ENCODE measurements at regions not wholly inside any gene's neighbourhood (a gene's known extent, or its start where the extent isn't known, plus 50 kb on each side); places are given as distances from the start of the nearest gene placed in this dataset.

GRCh38 chr4:177948853-177949252 is 506.6 kb upstream of the AGA start:
- 90% methylated on average over 4 of the region's 4 CpGs for WGBS
- no peak for DNase-seq
- Histone ChIP-seq H3K4me1 (ENCODE audit: control insufficient read depth, insufficient read depth, low read length) (no peaks in the 10 kb centered on the region), H3K4me3 (ENCODE audit: low read length) (no peak overlapping the region), H3K27me3 (ENCODE audit: control insufficient read depth, insufficient read depth) (no peaks in the 10 kb centered on the region), H3K9me3 (ENCODE audit: control insufficient read depth, low read length) (no peaks in the 10 kb centered on the region), H3K27ac (ENCODE audit: low read length) (no peak overlapping the region)
- intact Hi-C loops (cut with DNase I) = loop anchor here in 1 of 4 donors (10.0 kb wide), 1 partner anchor 164 kb away; no protein-coding TSS in a partner anchor
- ATAC-seq = no peak

- ATAC-seq (no peak), DNase-seq (no peak)
- Histone ChIP-seq H3K27me3 (ENCODE audit: control insufficient read depth, insufficient read depth) (no peaks in the 10 kb centered on the region), H3K9me3 (ENCODE audit: control insufficient read depth, low read length) (no peaks in the 10 kb centered on the region), H3K4me1 (ENCODE audit: control insufficient read depth, insufficient read depth, low read length) (no peaks in the 10 kb centered on the region), H3K4me3 (ENCODE audit: low read length) (no peak overlapping the region), H3K27ac (ENCODE audit: low read length) (no peak overlapping the region)
- WGBS = 83% methylated on average over 2 of the region's 2 CpGs
- intact Hi-C loops (cut with DNase I) = no loop called here
Measured at GRCh38 chr4:177951026-177951425, 508.8 kb upstream of the AGA start.

DNA sequence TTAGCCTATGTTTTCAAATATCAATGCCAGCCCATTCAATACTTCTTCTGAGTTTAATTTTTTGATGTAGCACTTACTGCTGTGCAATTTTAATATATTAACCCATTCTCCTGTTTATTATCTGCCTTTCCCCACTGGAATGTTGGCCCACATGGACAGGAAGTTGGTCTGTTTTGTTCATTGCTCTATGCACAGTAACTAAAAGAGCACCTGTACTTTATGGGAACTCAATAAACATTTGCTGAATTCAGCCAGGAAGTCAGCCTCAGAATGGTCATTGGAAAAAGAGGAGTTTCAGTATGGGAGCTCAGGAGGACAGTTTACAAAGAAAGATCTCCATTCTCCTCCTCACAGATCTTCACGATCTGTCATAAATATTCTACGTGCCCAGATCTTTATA is 510.5 kb upstream of the AGA start:
- Histone ChIP-seq H3K27ac (ENCODE audit: low read length) (no peak overlapping the region), H3K4me3 (ENCODE audit: low read length) (no peak overlapping the region), H3K27me3 (ENCODE audit: control insufficient read depth, insufficient read depth) (no peaks in the 10 kb centered on the region), H3K9me3 (ENCODE audit: control insufficient read depth, low read length) (no peaks in the 10 kb centered on the region), H3K4me1 (ENCODE audit: control insufficient read depth, insufficient read depth, low read length) (no peaks in the 10 kb centered on the region)
- no peak for DNase-seq
- ATAC-seq = no peak
- intact Hi-C loops (cut with DNase I) = no loop called here
- WGBS = 91% methylated on average over 2 of the region's 2 CpGs

DNA sequence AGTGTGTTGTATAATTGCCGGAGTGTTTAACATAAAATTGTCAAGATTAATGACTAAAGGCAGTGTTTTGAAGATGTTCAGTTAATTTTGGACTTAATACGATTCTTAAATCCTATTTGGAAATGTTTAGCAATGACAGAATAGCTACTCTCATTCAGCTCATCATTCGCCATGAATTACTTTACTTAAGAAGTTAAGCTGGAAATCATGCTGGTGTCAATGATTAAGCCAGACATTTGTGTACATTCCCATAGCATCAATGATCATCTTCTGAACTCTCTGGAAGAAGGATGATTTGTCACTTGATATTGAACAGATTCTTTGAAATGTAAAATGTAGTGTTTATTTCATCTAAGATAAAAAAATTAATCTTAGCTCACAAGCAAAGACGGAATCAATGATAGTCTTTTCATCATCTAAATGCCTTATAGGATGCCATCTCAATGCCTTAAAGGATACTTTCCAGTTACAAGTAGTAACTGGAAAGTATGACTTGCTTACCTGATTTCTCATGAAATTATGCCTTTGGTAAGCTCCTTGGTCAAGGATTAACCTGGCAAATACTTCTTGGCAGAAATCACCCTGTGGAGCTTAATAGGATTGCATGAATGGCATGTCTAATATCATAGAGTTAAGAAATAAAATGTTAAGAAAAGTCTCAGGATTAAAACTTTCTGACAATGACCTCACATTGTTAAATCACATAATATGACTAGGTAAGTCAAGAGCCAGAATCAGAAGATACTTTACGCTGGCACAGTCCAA is 515.5 kb upstream of the AGA start:
- ATAC-seq = no peak
- no peaks in the 10 kb centered on the region for H3K9me3 ChIP-seq (ENCODE audit: control insufficient read depth, low read length)
- no peak overlapping the region for H3K27ac ChIP-seq (ENCODE audit: low read length)
- no peak overlapping the region for H3K4me3 ChIP-seq (ENCODE audit: low read length)
- intact Hi-C loops (cut with DNase I) = no loop called here
- no peaks in the 10 kb centered on the region for H3K4me1 ChIP-seq (ENCODE audit: control insufficient read depth, insufficient read depth, low read length)
- H3K27me3 ChIP-seq (ENCODE audit: control insufficient read depth, insufficient read depth) = no peaks in the 10 kb centered on the region
- DNase-seq = no peak
- WGBS = 86% methylated on average over 5 of the region's 5 CpGs

DNA sequence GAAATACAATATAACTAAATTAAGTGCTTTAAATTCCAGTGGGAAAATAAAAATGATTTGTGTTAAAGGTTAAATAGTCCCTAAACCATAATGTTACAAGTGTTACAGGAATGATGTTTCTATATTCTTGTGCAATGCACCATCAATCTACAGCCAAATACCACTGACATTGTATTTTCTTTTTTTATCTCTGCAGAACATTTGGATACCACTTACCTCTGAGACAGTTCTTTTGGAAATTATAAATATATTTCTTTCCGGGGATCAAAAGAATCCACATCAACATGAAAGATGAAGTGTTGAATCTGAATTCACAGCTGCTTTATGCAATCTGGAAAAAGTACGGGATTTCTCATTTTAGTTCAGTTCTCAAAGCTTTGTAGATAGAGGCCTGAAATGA is 518.3 kb upstream of the AGA start:
- H3K9me3 ChIP-seq (ENCODE audit: control insufficient read depth, low read length) = no peaks in the 10 kb centered on the region
- H3K27ac ChIP-seq (ENCODE audit: low read length) = no peak overlapping the region
- H3K4me1 ChIP-seq (ENCODE audit: control insufficient read depth, insufficient read depth, low read length) = no peaks in the 10 kb centered on the region
- H3K4me3 ChIP-seq (ENCODE audit: low read length) = no peak overlapping the region
- intact Hi-C loops (cut with DNase I) = no loop called here
- WGBS = 66% methylated on average over 2 of the region's 2 CpGs
- no peak for DNase-seq
- no peak for ATAC-seq
- H3K27me3 ChIP-seq (ENCODE audit: control insufficient read depth, insufficient read depth) = no peaks in the 10 kb centered on the region

DNA sequence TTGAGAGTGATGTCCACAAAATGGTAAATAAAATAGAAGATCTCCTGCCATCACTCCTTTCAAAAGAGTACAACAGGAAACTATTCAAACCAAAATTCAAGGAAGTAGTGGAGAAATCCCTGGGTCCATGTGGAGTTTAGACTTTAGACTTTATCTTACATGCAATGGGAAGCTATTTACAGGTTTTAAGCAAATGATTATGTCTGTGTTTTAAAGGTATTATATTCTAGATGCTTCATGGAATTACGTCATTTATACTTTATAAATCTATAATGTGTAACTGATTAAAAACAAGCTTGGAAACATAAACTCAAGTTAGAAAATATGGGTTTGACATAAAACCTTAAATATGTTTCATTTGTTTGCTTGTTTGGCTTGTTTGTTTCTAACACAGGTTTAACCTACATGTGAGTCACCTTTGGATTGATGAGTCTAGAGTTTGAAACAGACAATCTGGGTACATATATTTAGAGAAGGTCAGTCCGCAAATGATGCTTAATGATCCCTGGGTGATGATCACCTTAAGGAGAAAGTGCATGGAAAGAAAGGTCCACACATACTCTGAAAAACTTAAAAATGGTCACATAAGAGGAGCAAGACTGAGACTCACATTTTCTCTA is 519.6 kb upstream of the AGA start:
- no peaks in the 10 kb centered on the region for H3K27me3 ChIP-seq (ENCODE audit: control insufficient read depth, insufficient read depth)
- WGBS = 91% methylated on average over 2 of the region's 2 CpGs
- no peak overlapping the region for H3K27ac ChIP-seq (ENCODE audit: low read length)
- no peaks in the 10 kb centered on the region for H3K4me1 ChIP-seq (ENCODE audit: control insufficient read depth, insufficient read depth, low read length)
- no peak overlapping the region for H3K4me3 ChIP-seq (ENCODE audit: low read length)
- intact Hi-C loops (cut with DNase I) = no loop called here
- no peaks in the 10 kb centered on the region for H3K9me3 ChIP-seq (ENCODE audit: control insufficient read depth, low read length)
- ATAC-seq (no peak), DNase-seq (no peak)

DNA sequence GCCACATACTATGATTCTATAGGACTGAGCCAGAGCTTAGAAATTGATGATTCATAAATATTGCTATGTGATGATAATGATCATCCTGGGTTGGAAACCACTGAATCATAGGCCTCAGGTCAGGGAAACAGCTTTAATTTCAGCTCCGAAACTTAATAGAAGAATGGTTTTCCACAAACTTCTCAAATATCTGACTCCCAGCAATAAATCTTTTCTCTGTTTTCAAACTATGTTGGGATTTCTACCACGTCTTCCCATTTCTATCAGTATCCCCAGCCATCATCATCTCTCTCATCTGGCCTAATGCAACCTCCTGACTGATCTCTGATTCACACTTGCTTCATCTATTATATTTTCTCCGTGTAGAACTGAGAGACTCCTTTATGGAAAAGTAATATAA is 521.8 kb upstream of the AGA start:
- intact Hi-C loops (cut with DNase I) = no loop called here
- H3K27me3 ChIP-seq (ENCODE audit: control insufficient read depth, insufficient read depth) = no peaks in the 10 kb centered on the region
- no peaks in the 10 kb centered on the region for H3K9me3 ChIP-seq (ENCODE audit: control insufficient read depth, low read length)
- DNase-seq = no peak
- ATAC-seq = no peak
- H3K4me1 ChIP-seq (ENCODE audit: control insufficient read depth, insufficient read depth, low read length) = no peaks in the 10 kb centered on the region
- H3K4me3 ChIP-seq (ENCODE audit: low read length) = no peak overlapping the region
- 78% methylated on average over 3 of the region's 3 CpGs for WGBS
- H3K27ac ChIP-seq (ENCODE audit: low read length) = no peak overlapping the region

GRCh38 chr4:177964693-177965168 is 522.5 kb upstream of the AGA start:
- intact Hi-C loops (cut with DNase I) = no loop called here
- WGBS = 69% methylated on average over 2 of the region's 2 CpGs
- no peaks in the 10 kb centered on the region for H3K27me3 ChIP-seq (ENCODE audit: control insufficient read depth, insufficient read depth)
- no peak for DNase-seq
- H3K4me3 ChIP-seq (ENCODE audit: low read length) = no peak overlapping the region
- ATAC-seq = no peak
- H3K4me1 ChIP-seq (ENCODE audit: control insufficient read depth, insufficient read depth, low read length) = no peaks in the 10 kb centered on the region
- no peak overlapping the region for H3K27ac ChIP-seq (ENCODE audit: low read length)
- no peaks in the 10 kb centered on the region for H3K9me3 ChIP-seq (ENCODE audit: control insufficient read depth, low read length)

- Histone ChIP-seq H3K4me3 (ENCODE audit: low read length) (no peak overlapping the region), H3K27ac (ENCODE audit: low read length) (no peak overlapping the region), H3K9me3 (ENCODE audit: control insufficient read depth, low read length) (no peaks in the 10 kb centered on the region), H3K4me1 (ENCODE audit: control insufficient read depth, insufficient read depth, low read length) (no peaks in the 10 kb centered on the region), H3K27me3 (ENCODE audit: control insufficient read depth, insufficient read depth) (no peaks in the 10 kb centered on the region)
- DNase-seq (no peak), ATAC-seq (no peak)
- WGBS = 77% methylated on average over 3 of the region's 3 CpGs
- intact Hi-C loops (cut with DNase I) = no loop called here
Measured at GRCh38 chr4:177967328-177967727, 525.1 kb upstream of the AGA start.

GRCh38 chr4:177968817-177969442 is 526.7 kb upstream of the AGA start:
- 68% methylated on average over 4 of the region's 4 CpGs for WGBS
- no peak overlapping the region for H3K4me3 ChIP-seq (ENCODE audit: low read length)
- no peak for DNase-seq
- ATAC-seq = no peak
- intact Hi-C loops (cut with DNase I) = no loop called here
- H3K27me3 ChIP-seq (ENCODE audit: control insufficient read depth, insufficient read depth) = no peaks in the 10 kb centered on the region
- no peaks in the 10 kb centered on the region for H3K9me3 ChIP-seq (ENCODE audit: control insufficient read depth, low read length)
- H3K4me1 ChIP-seq (ENCODE audit: control insufficient read depth, insufficient read depth, low read length) = no peaks in the 10 kb centered on the region
- no peak overlapping the region for H3K27ac ChIP-seq (ENCODE audit: low read length)

GRCh38 chr4:177974461-177974860 is 532.2 kb upstream of the AGA start:
- no peak for DNase-seq
- ATAC-seq = no peak
- intact Hi-C loops (cut with DNase I) = no loop called here
- Histone ChIP-seq H3K9me3 (ENCODE audit: control insufficient read depth, low read length) (no peaks in the 10 kb centered on the region), H3K4me1 (ENCODE audit: control insufficient read depth, insufficient read depth, low read length) (no peaks in the 10 kb centered on the region), H3K27ac (ENCODE audit: low read length) (no peak overlapping the region), H3K4me3 (ENCODE audit: low read length) (no peak overlapping the region), H3K27me3 (ENCODE audit: control insufficient read depth, insufficient read depth) (no peaks in the 10 kb centered on the region)
- WGBS = 69% methylated on average over 1 of the region's 1 CpG
